ENCODE measurements at regions not wholly inside any gene's neighbourhood (a gene's known extent, or its start where the extent isn't known, plus 50 kb on each side); places are given as distances from the start of the nearest gene placed in this dataset.

DNA sequence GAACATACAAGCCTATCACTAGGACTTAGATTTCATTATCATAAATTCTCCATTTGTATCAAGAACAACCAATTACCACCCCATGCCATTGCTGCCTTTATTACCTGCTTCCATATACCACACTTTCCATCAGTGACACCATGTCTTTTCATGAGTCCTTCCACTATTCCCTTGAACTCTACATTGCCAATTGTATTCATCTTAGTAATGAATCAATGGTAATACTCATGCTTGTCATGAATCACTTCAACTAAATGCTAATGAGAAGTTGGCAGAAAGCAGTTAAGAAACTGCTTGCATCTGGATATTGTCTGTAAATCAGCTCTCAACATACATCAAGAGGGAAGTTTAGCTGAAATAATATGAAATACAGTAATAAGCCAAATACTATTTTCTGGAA lies 61.2 kb upstream of the RNF217 start:
- Histone ChIP-seq H3K9me3 (replicated peaks in 1 of 2; ENCODE audit: control insufficient read depth in 2 of 2, insufficient read depth in 1 of 2, low read depth in 1 of 2, low read length in 2 of 2) (no peaks in the 10 kb centered on the region), H3K4me1 (ENCODE audit: control insufficient read depth in 2 of 2, insufficient read depth in 1 of 2, low read depth in 1 of 2, low read length in 2 of 2) (no peaks in the 10 kb centered on the region), H3K27ac (replicated peaks; ENCODE audit: low read length) (no peak overlapping the region), H3K4me3 (ENCODE audit: low read length in 2 of 2) (no peak overlapping the region), H3K36me3 (replicated peaks in 1 of 2; ENCODE audit: control insufficient read depth in 2 of 2, insufficient read depth in 2 of 2, low read length in 2 of 2) (no peaks in the 10 kb centered on the region), H3K27me3 (ENCODE audit: control insufficient read depth in 3 of 3, insufficient read depth in 3 of 3, low read depth in 1 of 3, low read length in 3 of 3) (no peaks in the 10 kb centered on the region), H2AK5ac (ENCODE audit: low read depth, low read length) (no peak overlapping the region), H3K4ac (ENCODE audit: low read length) (no peak overlapping the region), H2BK5ac (ENCODE audit: low read length) (no peak overlapping the region), H3K79me1 (ENCODE audit: low read depth, low read length) (no peaks in the 10 kb centered on the region), H2BK12ac (ENCODE audit: low read length) (no peak overlapping the region), H3K4me2 (ENCODE audit: insufficient read depth, low read length, poor library complexity, severe bottlenecking) (no peak overlapping the region), H4K8ac (ENCODE audit: low read depth, low read length) (no peak overlapping the region), H2AFZ (ENCODE audit: low read length) (no peak overlapping the region), H3K14ac (ENCODE audit: low read length) (no peak overlapping the region), H3K18ac (ENCODE audit: low read length) (no peak overlapping the region), H2BK120ac (ENCODE audit: low read depth, low read length) (no peak overlapping the region), H3K9ac (ENCODE audit: low read depth, low read length, poor library complexity) (no peak overlapping the region), H2BK15ac (ENCODE audit: low read length) (no peak overlapping the region), H4K91ac (ENCODE audit: low read depth, low read length, poor library complexity) (no peak overlapping the region), H3K23ac (ENCODE audit: low read depth, low read length, poor library complexity) (no peak overlapping the region)
- no peak for DNase-seq (ENCODE audit: low spot score)

- Histone ChIP-seq H3K4me2 (ENCODE audit: insufficient read depth, low read length, poor library complexity, severe bottlenecking) (no peak overlapping the region), H3K9me3 (replicated peaks in 1 of 2; ENCODE audit: control insufficient read depth in 2 of 2, insufficient read depth in 1 of 2, low read depth in 1 of 2, low read length in 2 of 2) (no peaks in the 10 kb centered on the region), H3K4ac (ENCODE audit: low read length) (no peak overlapping the region), H3K14ac (ENCODE audit: low read length) (no peak overlapping the region), H3K36me3 (replicated peaks in 1 of 2; ENCODE audit: control insufficient read depth in 2 of 2, insufficient read depth in 2 of 2, low read length in 2 of 2) (no peaks in the 10 kb centered on the region), H3K4me1 (ENCODE audit: control insufficient read depth in 2 of 2, insufficient read depth in 1 of 2, low read depth in 1 of 2, low read length in 2 of 2) (no peaks in the 10 kb centered on the region), H2BK12ac (ENCODE audit: low read length) (no peak overlapping the region), H3K4me3 (ENCODE audit: low read length in 2 of 2) (no peak overlapping the region), H3K18ac (ENCODE audit: low read length) (no peak overlapping the region), H3K9ac (ENCODE audit: low read depth, low read length, poor library complexity) (no peak overlapping the region), H3K27me3 (ENCODE audit: control insufficient read depth in 3 of 3, insufficient read depth in 3 of 3, low read depth in 1 of 3, low read length in 3 of 3) (no peaks in the 10 kb centered on the region), H3K23ac (ENCODE audit: low read depth, low read length, poor library complexity) (no peak overlapping the region), H3K79me1 (ENCODE audit: low read depth, low read length) (no peaks in the 10 kb centered on the region), H2BK15ac (ENCODE audit: low read length) (no peak overlapping the region), H2AK5ac (ENCODE audit: low read depth, low read length) (no peak overlapping the region), H4K91ac (ENCODE audit: low read depth, low read length, poor library complexity) (no peak overlapping the region), H2BK5ac (ENCODE audit: low read length) (no peak overlapping the region), H4K8ac (ENCODE audit: low read depth, low read length) (no peak overlapping the region), H3K27ac (replicated peaks; ENCODE audit: low read length) (no peak overlapping the region), H2AFZ (ENCODE audit: low read length) (no peak overlapping the region), H2BK120ac (ENCODE audit: low read depth, low read length) (no peak overlapping the region)
- DNase-seq (ENCODE audit: low spot score): no peak
Measured at GRCh38 chr6:124903797-124904196, 58.4 kb upstream of the RNF217 start.

DNA sequence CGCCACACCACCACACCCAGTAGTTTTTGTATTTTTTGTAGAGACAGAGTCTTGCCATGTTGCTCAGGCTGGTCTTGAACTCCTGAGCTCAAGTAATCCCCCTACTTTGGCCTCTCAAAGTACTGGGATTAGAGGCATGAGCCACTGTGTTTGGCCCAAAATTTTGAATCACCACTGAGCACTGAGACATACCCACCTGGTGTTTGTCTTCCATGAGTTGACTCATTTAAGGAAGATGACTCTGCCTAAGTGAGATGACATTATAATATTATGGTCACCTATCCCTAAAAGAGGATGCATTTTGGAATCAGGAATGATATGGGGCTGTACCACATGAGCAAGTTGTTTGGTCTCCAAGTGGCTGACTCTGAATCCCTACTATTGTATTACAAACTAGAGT lies 54.6 kb upstream of the RNF217 start:
- Histone ChIP-seq H3K4me3 (ENCODE audit: low read length in 2 of 2) (no peak overlapping the region), H3K9me3 (replicated peaks in 1 of 2; ENCODE audit: control insufficient read depth in 2 of 2, insufficient read depth in 1 of 2, low read depth in 1 of 2, low read length in 2 of 2) (no peaks in the 10 kb centered on the region), H3K4ac (ENCODE audit: low read length) (no peak overlapping the region), H3K23ac (ENCODE audit: low read depth, low read length, poor library complexity) (no peak overlapping the region), H4K8ac (ENCODE audit: low read depth, low read length) (no peak overlapping the region), H3K27me3 (ENCODE audit: control insufficient read depth in 3 of 3, insufficient read depth in 3 of 3, low read depth in 1 of 3, low read length in 3 of 3) (no peaks in the 10 kb centered on the region), H2BK120ac (ENCODE audit: low read depth, low read length) (no peak overlapping the region), H4K91ac (ENCODE audit: low read depth, low read length, poor library complexity) (no peak overlapping the region), H3K9ac (ENCODE audit: low read depth, low read length, poor library complexity) (no peak overlapping the region), H2BK12ac (ENCODE audit: low read length) (no peak overlapping the region), H3K4me2 (ENCODE audit: insufficient read depth, low read length, poor library complexity, severe bottlenecking) (no peak overlapping the region), H2BK15ac (ENCODE audit: low read length) (no peak overlapping the region), H3K79me1 (ENCODE audit: low read depth, low read length) (no peaks in the 10 kb centered on the region), H3K18ac (ENCODE audit: low read length) (no peak overlapping the region), H2BK5ac (ENCODE audit: low read length) (no peak overlapping the region), H2AK5ac (ENCODE audit: low read depth, low read length) (no peak overlapping the region), H3K36me3 (replicated peaks in 1 of 2; ENCODE audit: control insufficient read depth in 2 of 2, insufficient read depth in 2 of 2, low read length in 2 of 2) (no peaks in the 10 kb centered on the region), H2AFZ (ENCODE audit: low read length) (no peak overlapping the region), H3K14ac (ENCODE audit: low read length) (no peak overlapping the region), H3K27ac (replicated peaks; ENCODE audit: low read length) (no peak overlapping the region), H3K4me1 (ENCODE audit: control insufficient read depth in 2 of 2, insufficient read depth in 1 of 2, low read depth in 1 of 2, low read length in 2 of 2) (no peaks in the 10 kb centered on the region)
- no peak for DNase-seq (ENCODE audit: low spot score)
- no CpG with 5 or more reads among the region's 1 CpG for WGBS, 2 donors (ENCODE audit: extremely low coverage in 2 of 2, insufficient read length in 2 of 2, insufficient replicate concordance in 1 of 2)
